GM23338 (cell line): ENCODE measurements at regions not wholly inside any gene's neighbourhood (a gene's known extent, or its start where the extent isn't known, plus 50 kb on each side); places are given as distances from the start of the nearest gene placed in this dataset.

Experiments used
- CREB1 ChIP-seq: fragments of 250-450 bp; sonication (Bioruptor Pico); IDR thresholded peaks from 2 replicates; pipeline ENCODE4 v1.5.0; 2020; ENCODE audit warnings: low read depth, mild to moderate bottlenecking, moderate library complexity
- EZH2 ChIP-seq: fragments of 200-600 bp; sonication (generic); IDR thresholded peaks from one replicate; pipeline ENCODE4 v1.8.0; 2017; ENCODE audit warnings: antibody characterized with exemption, mild to moderate bottlenecking, low read depth; ENCODE audit not compliant: unreplicated experiment
- EZH2phosphoT487 ChIP-seq: fragments of 200-600 bp; sonication (generic); IDR thresholded peaks from one replicate; pipeline ENCODE4 v1.8.1; 2018; ENCODE audit warnings: antibody characterized with exemption; ENCODE audit not compliant: unreplicated experiment
- JUNB ChIP-seq: IDR thresholded peaks from one replicate; pipeline ENCODE4 v1.6.1; 2016; ENCODE audit warnings: antibody characterized with exemption; ENCODE audit not compliant: unreplicated experiment
- NANOG ChIP-seq: IDR thresholded peaks from 2 replicates; pipeline ENCODE4 v1.6.1; 2016; ENCODE audit warnings: antibody characterized with exemption, borderline replicate concordance
- POLR2AphosphoS5 ChIP-seq: IDR thresholded peaks from 2 replicates; pipeline ENCODE4 v1.6.1; 2016; ENCODE audit warnings: antibody characterized with exemption, low read depth
- STAT1 ChIP-seq: IDR thresholded peaks from one replicate; pipeline ENCODE4 v1.6.1; 2016; ENCODE audit warnings: antibody characterized with exemption; ENCODE audit not compliant: unreplicated experiment
- ZNF331 ChIP-seq: fragments of 250-450 bp; sonication (Bioruptor Pico); IDR thresholded peaks from 2 replicates; pipeline ENCODE4 v1.5.0; 2020; ENCODE audit warnings: low read depth, mild to moderate bottlenecking, moderate library complexity
- ZNF462 ChIP-seq: fragments of 250-450 bp; sonication (Bioruptor Pico); IDR thresholded peaks from 2 replicates; pipeline ENCODE4 v1.5.0; 2020; ENCODE audit warnings: mild to moderate bottlenecking, moderate library complexity
- TF ChIP-seq, protein P1 (sequence below), 2 experiments: fragments of 200-600 bp in 1 of 2; sonication (generic) in 1 of 2; conservative IDR thresholded peaks; 2 replicates each; pipeline versions ENCODE4 v1.5.1 to v1.6.1; 2016 to 2017; ENCODE audit warnings: antibody characterized with exemption in 2 of 2, low read depth in 2 of 2, mild to moderate bottlenecking in 2 of 2, moderate library complexity in 1 of 2
- TF ChIP-seq, protein P2 (sequence below): IDR thresholded peaks from one replicate; pipeline ENCODE4 v1.6.1; 2018; ENCODE audit warnings: antibody characterized with exemption; ENCODE audit not compliant: unreplicated experiment
- TF ChIP-seq, protein P3 (sequence below): IDR thresholded peaks from 2 replicates; pipeline ENCODE4 v1.6.1; 2016; ENCODE audit warnings: antibody characterized with exemption

DNA sequence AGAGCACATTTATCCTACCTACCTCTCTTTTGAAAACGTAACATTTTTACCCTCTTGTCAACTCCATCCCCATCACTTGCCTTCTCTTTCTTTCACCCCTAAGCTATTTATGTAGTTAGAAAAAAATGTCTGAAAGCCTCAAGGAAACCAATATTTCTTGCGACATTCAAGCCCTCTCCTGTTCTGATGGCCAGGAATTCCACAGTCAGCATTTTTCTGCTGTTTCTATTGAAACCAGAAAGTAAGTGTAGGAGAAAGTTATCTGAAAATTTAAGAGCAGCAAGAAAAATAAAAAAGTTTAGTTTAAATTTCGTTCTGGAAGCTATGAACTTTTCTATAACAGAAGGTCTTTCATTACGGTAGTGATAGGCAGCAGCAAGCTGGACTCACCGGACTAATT lies 247.6 kb upstream of the PBX1 start:
- TF ChIP-seq, protein P1, sequence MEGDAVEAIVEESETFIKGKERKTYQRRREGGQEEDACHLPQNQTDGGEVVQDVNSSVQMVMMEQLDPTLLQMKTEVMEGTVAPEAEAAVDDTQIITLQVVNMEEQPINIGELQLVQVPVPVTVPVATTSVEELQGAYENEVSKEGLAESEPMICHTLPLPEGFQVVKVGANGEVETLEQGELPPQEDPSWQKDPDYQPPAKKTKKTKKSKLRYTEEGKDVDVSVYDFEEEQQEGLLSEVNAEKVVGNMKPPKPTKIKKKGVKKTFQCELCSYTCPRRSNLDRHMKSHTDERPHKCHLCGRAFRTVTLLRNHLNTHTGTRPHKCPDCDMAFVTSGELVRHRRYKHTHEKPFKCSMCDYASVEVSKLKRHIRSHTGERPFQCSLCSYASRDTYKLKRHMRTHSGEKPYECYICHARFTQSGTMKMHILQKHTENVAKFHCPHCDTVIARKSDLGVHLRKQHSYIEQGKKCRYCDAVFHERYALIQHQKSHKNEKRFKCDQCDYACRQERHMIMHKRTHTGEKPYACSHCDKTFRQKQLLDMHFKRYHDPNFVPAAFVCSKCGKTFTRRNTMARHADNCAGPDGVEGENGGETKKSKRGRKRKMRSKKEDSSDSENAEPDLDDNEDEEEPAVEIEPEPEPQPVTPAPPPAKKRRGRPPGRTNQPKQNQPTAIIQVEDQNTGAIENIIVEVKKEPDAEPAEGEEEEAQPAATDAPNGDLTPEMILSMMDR (conservative IDR thresholded peaks at IDR 0.05; ENCODE audit: low read depth in 2 of 2) = no peak
- no peak for TF ChIP-seq EZH2phosphoT487
- TF ChIP-seq POLR2AphosphoS5 = no peak
- no peak for TF ChIP-seq EZH2
- TF ChIP-seq, protein P2, sequence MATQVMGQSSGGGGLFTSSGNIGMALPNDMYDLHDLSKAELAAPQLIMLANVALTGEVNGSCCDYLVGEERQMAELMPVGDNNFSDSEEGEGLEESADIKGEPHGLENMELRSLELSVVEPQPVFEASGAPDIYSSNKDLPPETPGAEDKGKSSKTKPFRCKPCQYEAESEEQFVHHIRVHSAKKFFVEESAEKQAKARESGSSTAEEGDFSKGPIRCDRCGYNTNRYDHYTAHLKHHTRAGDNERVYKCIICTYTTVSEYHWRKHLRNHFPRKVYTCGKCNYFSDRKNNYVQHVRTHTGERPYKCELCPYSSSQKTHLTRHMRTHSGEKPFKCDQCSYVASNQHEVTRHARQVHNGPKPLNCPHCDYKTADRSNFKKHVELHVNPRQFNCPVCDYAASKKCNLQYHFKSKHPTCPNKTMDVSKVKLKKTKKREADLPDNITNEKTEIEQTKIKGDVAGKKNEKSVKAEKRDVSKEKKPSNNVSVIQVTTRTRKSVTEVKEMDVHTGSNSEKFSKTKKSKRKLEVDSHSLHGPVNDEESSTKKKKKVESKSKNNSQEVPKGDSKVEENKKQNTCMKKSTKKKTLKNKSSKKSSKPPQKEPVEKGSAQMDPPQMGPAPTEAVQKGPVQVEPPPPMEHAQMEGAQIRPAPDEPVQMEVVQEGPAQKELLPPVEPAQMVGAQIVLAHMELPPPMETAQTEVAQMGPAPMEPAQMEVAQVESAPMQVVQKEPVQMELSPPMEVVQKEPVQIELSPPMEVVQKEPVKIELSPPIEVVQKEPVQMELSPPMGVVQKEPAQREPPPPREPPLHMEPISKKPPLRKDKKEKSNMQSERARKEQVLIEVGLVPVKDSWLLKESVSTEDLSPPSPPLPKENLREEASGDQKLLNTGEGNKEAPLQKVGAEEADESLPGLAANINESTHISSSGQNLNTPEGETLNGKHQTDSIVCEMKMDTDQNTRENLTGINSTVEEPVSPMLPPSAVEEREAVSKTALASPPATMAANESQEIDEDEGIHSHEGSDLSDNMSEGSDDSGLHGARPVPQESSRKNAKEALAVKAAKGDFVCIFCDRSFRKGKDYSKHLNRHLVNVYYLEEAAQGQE = no peak
- TF ChIP-seq, protein P3, sequence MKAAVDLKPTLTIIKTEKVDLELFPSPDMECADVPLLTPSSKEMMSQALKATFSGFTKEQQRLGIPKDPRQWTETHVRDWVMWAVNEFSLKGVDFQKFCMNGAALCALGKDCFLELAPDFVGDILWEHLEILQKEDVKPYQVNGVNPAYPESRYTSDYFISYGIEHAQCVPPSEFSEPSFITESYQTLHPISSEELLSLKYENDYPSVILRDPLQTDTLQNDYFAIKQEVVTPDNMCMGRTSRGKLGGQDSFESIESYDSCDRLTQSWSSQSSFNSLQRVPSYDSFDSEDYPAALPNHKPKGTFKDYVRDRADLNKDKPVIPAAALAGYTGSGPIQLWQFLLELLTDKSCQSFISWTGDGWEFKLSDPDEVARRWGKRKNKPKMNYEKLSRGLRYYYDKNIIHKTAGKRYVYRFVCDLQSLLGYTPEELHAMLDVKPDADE = no peak
- no peak for TF ChIP-seq JUNB
- TF ChIP-seq CREB1 (CRISPR knock-in tag) = no peak
- no peak for TF ChIP-seq ZNF331 (CRISPR knock-in tag)
- TF ChIP-seq NANOG = no peak
- no peak for TF ChIP-seq STAT1
- no peak for TF ChIP-seq ZNF462
